ENCODE measurements at regions not wholly inside any gene's neighbourhood (a gene's known extent, or its start where the extent isn't known, plus 50 kb on each side); places are given as distances from the start of the nearest gene placed in this dataset.

GRCh38 chr2:104375206-104375605 is 478.7 kb upstream of the POU3F3 start:
- TF ChIP-seq REST (IDR thresholded peaks at IDR 0.05; ENCODE audit: insufficient replicate concordance, low read depth), result no peak
- TF ChIP-seq SPI1 (IDR thresholded peaks at IDR 0.05; ENCODE audit: borderline replicate concordance, low read depth), result no peak
- TF ChIP-seq GABPA (IDR thresholded peaks at IDR 0.05; ENCODE audit: low read depth), result no peak
- TF ChIP-seq CTCF (IDR thresholded peaks at IDR 0.05; ENCODE audit: insufficient read depth, low read length), result no peak
- TF ChIP-seq POLR2AphosphoS5 (IDR thresholded peaks at IDR 0.05; ENCODE audit: low read depth), result no peak
- Histone ChIP-seq H3K4me3 (replicated peaks; ENCODE audit: insufficient read depth, low read length) (no peak overlapping the region), H3K27me3 (ENCODE audit: insufficient read depth, poor library complexity, severe bottlenecking) (peaks cover 2% of the 10 kb centered on the region), H3K27ac (replicated peaks) (no peak overlapping the region)
- no peak for DNase-seq (ENCODE audit: low read depth in 1 of 2, low spot score in 1 of 2)

GRCh38 chr2:104378853-104379374 is 475.0 kb upstream of the POU3F3 start:
- TF ChIP-seq SPI1 (IDR thresholded peaks at IDR 0.05; ENCODE audit: borderline replicate concordance, low read depth) (peak; percentile 49; the same call in 1 of the 2 replicates), CTCF (IDR thresholded peaks at IDR 0.05; ENCODE audit: insufficient read depth, low read length) (no peak), GABPA (IDR thresholded peaks at IDR 0.05; ENCODE audit: low read depth) (peak; percentile 85), REST (IDR thresholded peaks at IDR 0.05; ENCODE audit: insufficient replicate concordance, low read depth) (no peak), POLR2AphosphoS5 (IDR thresholded peaks at IDR 0.05; ENCODE audit: low read depth) (0 out of 2 replicates have a peak, but pooled peaks have one; percentile 21)

GRCh38 chr2:104384961-104385360 is 469.0 kb upstream of the POU3F3 start:
- Histone ChIP-seq H3K27me3 (ENCODE audit: insufficient read depth, poor library complexity, severe bottlenecking) (no peaks in the 10 kb centered on the region), H3K4me3 (replicated peaks; ENCODE audit: insufficient read depth, low read length) (no peak overlapping the region), H3K27ac (replicated peaks) (no peak overlapping the region)
- no peak for TF ChIP-seq GABPA (IDR thresholded peaks at IDR 0.05; ENCODE audit: low read depth)
- no peak for TF ChIP-seq REST (IDR thresholded peaks at IDR 0.05; ENCODE audit: insufficient replicate concordance, low read depth)
- no peak for TF ChIP-seq CTCF (IDR thresholded peaks at IDR 0.05; ENCODE audit: insufficient read depth, low read length)
- no peak for TF ChIP-seq SPI1 (IDR thresholded peaks at IDR 0.05; ENCODE audit: borderline replicate concordance, low read depth)
- no peak for TF ChIP-seq POLR2AphosphoS5 (IDR thresholded peaks at IDR 0.05; ENCODE audit: low read depth)
- no peak for DNase-seq (ENCODE audit: low read depth in 1 of 2, low spot score in 1 of 2)

More at GRCh38 chr2:104378853-104379374, 475.0 kb upstream of the POU3F3 start:
- H3K27me3 ChIP-seq (ENCODE audit: insufficient read depth, poor library complexity, severe bottlenecking), result no peaks in the 10 kb centered on the region
- DNase-seq (ENCODE audit: low read depth in 1 of 2, low spot score in 1 of 2), result peak; percentile 10 to 60
- H3K27ac ChIP-seq (replicated peaks), result peak overlapping the region; percentile 87
- peak overlapping the region; percentile 38 for H3K4me3 ChIP-seq (replicated peaks; ENCODE audit: insufficient read depth, low read length)

Data from HL-60 (cell line).